ENCODE measurements at regions not wholly inside any gene's neighbourhood (a gene's known extent, or its start where the extent isn't known, plus 50 kb on each side); places are given as distances from the start of the nearest gene placed in this dataset.

DNA sequence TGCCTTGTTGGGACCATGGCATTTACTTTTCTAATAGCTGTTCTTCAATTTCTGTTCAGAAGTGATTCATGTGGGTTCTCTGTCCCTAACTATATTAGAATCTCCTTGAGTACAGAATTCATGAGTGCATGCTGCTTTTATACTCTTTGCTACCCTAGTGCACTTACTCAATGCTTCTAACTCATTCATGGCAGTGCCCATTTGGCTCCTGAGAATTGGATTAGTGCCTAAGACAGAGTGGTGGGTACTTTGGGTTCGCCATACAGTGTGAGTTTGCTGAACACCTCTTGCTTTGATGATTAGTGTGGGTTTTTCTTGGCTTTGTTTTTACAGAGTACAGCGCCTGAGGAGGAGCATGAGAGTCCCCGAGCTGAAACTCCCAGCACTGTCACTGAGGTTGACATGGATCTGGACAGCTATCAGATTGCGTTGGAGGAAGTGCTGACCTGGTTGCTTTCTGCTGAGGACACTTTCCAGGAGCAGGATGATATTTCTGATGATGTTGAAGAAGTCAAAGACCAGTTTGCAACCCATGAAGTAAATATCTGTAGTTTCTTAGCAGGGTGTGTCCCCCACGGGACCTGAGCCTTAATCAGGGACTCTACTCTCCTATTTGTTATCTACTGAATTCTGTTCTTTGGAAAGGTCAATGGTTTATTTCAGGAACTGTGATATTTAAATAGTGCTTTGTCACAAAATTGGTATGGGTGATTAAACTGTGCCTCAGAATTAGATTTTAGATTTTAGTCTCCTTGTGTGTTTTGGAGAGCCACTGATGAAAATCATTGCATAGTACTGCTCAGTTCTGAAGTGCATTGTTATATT lies 150.7 kb downstream of the UTRN start:
- TF ChIP-seq, protein P1, sequence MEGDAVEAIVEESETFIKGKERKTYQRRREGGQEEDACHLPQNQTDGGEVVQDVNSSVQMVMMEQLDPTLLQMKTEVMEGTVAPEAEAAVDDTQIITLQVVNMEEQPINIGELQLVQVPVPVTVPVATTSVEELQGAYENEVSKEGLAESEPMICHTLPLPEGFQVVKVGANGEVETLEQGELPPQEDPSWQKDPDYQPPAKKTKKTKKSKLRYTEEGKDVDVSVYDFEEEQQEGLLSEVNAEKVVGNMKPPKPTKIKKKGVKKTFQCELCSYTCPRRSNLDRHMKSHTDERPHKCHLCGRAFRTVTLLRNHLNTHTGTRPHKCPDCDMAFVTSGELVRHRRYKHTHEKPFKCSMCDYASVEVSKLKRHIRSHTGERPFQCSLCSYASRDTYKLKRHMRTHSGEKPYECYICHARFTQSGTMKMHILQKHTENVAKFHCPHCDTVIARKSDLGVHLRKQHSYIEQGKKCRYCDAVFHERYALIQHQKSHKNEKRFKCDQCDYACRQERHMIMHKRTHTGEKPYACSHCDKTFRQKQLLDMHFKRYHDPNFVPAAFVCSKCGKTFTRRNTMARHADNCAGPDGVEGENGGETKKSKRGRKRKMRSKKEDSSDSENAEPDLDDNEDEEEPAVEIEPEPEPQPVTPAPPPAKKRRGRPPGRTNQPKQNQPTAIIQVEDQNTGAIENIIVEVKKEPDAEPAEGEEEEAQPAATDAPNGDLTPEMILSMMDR (IDR thresholded peaks at IDR 0.05), result no peak
- TF ChIP-seq, protein P2, sequence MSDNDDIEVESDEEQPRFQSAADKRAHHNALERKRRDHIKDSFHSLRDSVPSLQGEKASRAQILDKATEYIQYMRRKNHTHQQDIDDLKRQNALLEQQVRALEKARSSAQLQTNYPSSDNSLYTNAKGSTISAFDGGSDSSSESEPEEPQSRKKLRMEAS (CRISPR knock-in tag; IDR thresholded peaks at IDR 0.05), result no peak
- TF ChIP-seq NFYB (CRISPR knock-in tag; conservative IDR thresholded peaks at IDR 0.05; ENCODE audit: low read depth) (no peak), ZNF121 (CRISPR knock-in tag; IDR thresholded peaks at IDR 0.05) (no peak)
- TF ChIP-seq, protein P3, sequence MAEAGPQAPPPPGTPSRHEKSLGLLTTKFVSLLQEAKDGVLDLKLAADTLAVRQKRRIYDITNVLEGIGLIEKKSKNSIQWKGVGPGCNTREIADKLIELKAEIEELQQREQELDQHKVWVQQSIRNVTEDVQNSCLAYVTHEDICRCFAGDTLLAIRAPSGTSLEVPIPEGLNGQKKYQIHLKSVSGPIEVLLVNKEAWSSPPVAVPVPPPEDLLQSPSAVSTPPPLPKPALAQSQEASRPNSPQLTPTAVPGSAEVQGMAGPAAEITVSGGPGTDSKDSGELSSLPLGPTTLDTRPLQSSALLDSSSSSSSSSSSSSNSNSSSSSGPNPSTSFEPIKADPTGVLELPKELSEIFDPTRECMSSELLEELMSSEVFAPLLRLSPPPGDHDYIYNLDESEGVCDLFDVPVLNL (CRISPR knock-in tag; IDR thresholded peaks at IDR 0.05; ENCODE audit: borderline replicate concordance, low read depth), result no peak
- TF ChIP-seq, protein P4, sequence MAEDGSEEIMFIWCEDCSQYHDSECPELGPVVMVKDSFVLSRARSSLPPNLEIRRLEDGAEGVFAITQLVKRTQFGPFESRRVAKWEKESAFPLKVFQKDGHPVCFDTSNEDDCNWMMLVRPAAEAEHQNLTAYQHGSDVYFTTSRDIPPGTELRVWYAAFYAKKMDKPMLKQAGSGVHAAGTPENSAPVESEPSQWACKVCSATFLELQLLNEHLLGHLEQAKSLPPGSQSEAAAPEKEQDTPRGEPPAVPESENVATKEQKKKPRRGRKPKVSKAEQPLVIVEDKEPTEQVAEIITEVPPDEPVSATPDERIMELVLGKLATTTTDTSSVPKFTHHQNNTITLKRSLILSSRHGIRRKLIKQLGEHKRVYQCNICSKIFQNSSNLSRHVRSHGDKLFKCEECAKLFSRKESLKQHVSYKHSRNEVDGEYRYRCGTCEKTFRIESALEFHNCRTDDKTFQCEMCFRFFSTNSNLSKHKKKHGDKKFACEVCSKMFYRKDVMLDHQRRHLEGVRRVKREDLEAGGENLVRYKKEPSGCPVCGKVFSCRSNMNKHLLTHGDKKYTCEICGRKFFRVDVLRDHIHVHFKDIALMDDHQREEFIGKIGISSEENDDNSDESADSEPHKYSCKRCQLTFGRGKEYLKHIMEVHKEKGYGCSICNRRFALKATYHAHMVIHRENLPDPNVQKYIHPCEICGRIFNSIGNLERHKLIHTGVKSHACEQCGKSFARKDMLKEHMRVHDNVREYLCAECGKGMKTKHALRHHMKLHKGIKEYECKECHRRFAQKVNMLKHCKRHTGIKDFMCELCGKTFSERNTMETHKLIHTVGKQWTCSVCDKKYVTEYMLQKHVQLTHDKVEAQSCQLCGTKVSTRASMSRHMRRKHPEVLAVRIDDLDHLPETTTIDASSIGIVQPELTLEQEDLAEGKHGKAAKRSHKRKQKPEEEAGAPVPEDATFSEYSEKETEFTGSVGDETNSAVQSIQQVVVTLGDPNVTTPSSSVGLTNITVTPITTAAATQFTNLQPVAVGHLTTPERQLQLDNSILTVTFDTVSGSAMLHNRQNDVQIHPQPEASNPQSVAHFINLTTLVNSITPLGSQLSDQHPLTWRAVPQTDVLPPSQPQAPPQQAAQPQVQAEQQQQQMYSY (CRISPR knock-in tag; IDR thresholded peaks at IDR 0.05), result no peak

Measured in WTC11 (cell line).